Esophagus muscularis mucosa (tissue), 4 donors: ENCODE measurements at regions not wholly inside any gene's neighbourhood (a gene's known extent, or its start where the extent isn't known, plus 50 kb on each side); places are given as distances from the start of the nearest gene placed in this dataset.

Experiments used
- DNase-seq: peaks from one replicate; pipeline ENCODE4 v3.0.0-alpha.2; 2017; ENCODE audit errors: extremely low spot score
- H3K27ac ChIP-seq, 4 donors: fragments of 200-600 bp; sonication (generic); replicated peaks in 1 of 4; 1 replicate in 3 of 4; 2 replicates in 1 of 4; pipeline ENCODE4 v1.5.1; 2016 to 2019; ENCODE audit warnings: mild to moderate bottlenecking in 1 of 4
- H3K27me3 ChIP-seq, 4 donors: fragments of 200-600 bp; sonication (generic); one replicate each; pipeline versions ENCODE4 v1.5.1 to v1.6.0; 2016 to 2019
- H3K36me3 ChIP-seq, 4 donors: fragments of 200-600 bp; sonication (generic); one replicate each; pipeline ENCODE4 v1.5.1; 2016 to 2019
- H3K4me1 ChIP-seq, 4 donors: fragments of 200-600 bp; sonication (generic); one replicate each; pipeline ENCODE4 v1.5.1; 2016 to 2019
- H3K4me3 ChIP-seq, 4 donors: fragments of 200-600 bp; sonication (generic); 1 replicate in 2 of 4; 2 replicates in 2 of 4; pipeline ENCODE4 v1.5.1; 2016 to 2019; ENCODE audit warnings: mild to moderate bottlenecking in 4 of 4, moderate library complexity in 1 of 4
- H3K9me3 ChIP-seq, 4 donors: fragments of 200-600 bp; sonication (generic); 1 replicate in 3 of 4; 2 replicates in 1 of 4; pipeline ENCODE4 v1.5.1; 2016 to 2019
- CTCF ChIP-seq, 3 experiments: fragments of 200-600 bp in 2 of 3; fragments of 450-650 bp in 1 of 3; sonication (generic) in 2 of 3; IDR thresholded peaks; one replicate each; pipeline ENCODE4 v1.5.1; 2017 to 2019; ENCODE audit warnings: antibody characterized with exemption in 3 of 3, mild to moderate bottlenecking in 2 of 3, moderate library complexity in 1 of 3
- EP300 ChIP-seq: sonication (generic); formaldehyde crosslinking; IDR thresholded peaks from one replicate; pipeline ENCODE4 v1.6.1; 2017; ENCODE audit warnings: antibody characterized with exemption
- POLR2A ChIP-seq: fragments of 450-650 bp; IDR thresholded peaks from one replicate; pipeline ENCODE4 v1.6.1; 2017; ENCODE audit warnings: antibody characterized with exemption, moderate library complexity, mild to moderate bottlenecking, low read depth
- POLR2AphosphoS5 ChIP-seq, 2 donors: sonication (generic); formaldehyde crosslinking; IDR thresholded peaks; one replicate each; pipeline ENCODE4 v1.6.1; 2017; ENCODE audit warnings: antibody characterized with exemption in 2 of 2
- WGBS: methylation state at CpG from one replicate; pipeline ENCODE4 v1.1.5; 2018; 5-methylcytosine and 5-hydroxymethylcytosine counted together
- intact Hi-C: fragments of 100-400 bp; cut with DNase I; formaldehyde crosslinking; loops from one replicate; pipeline ENCODE4 v1.15.1; 2023

- Histone ChIP-seq H3K27me3 (peaks cover 0 to 44% (median 0%) of the 10 kb centered on the region in 4 donors), H3K9me3 (peaks cover 0 to 16% (median 10%) of the 10 kb centered on the region in 4 donors), H3K27ac (no peak overlapping the region), H3K4me1 (no peaks in the 10 kb centered on the region), H3K36me3 (no peaks in the 10 kb centered on the region), H3K4me3 (no peak overlapping the region)
- 92% methylated on average over 6 of the region's 8 CpGs for WGBS
- no peak for DNase-seq
- intact Hi-C loops, result no loop called here
- TF ChIP-seq POLR2AphosphoS5 (IDR thresholded peaks at IDR 0.05) (no peak), CTCF (IDR thresholded peaks at IDR 0.05) (no peak), POLR2A (no peak), EP300 (no peak)
Observed at GRCh38 chr22:48938741-48939140, 888.9 kb downstream of the BRD1 start.

DNA sequence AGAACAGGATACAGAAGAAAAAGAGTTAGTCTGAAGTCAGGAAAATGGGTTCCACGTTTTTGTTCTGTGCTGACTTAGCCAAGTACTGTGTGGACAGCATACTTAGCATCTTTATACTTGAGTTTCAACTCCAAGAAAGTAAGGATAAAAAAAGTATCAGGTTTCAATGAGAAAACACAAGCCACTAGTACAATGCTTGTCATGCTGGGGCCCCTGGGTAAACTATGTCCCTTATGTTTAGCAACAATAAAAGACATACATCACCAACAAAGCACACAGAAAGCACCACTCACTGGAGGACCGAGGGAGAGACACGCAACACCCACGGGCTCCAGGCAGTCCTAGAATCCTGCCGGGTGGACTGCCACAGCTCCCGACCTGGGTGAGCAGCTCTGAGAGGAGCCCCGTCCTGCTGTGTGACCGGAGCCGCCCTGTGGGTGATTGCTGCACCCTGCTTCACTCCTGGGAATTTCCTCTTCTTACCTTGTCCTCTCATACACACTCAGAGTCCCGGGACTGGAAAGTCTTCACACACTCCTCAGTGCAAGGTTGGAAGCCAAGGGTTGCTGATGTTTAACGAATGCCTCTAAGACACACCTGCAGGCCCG, 890.5 kb downstream of the BRD1 start:
- DNase-seq, result peak; percentile 75
- WGBS, result 69% methylated on average over 10 of the region's 12 CpGs
- Histone ChIP-seq H3K27ac (no peak overlapping the region), H3K36me3 (no peaks in the 10 kb centered on the region), H3K9me3 (peaks cover 0 to 16% (median 10%) of the 10 kb centered on the region in 4 donors), H3K4me1 (no peaks in the 10 kb centered on the region), H3K27me3 (peaks cover 0 to 44% (median 0%) of the 10 kb centered on the region in 4 donors), H3K4me3 (no peak overlapping the region)
- TF ChIP-seq EP300 (no peak), POLR2A (no peak), POLR2AphosphoS5 (IDR thresholded peaks at IDR 0.05) (no peak), CTCF (IDR thresholded peaks at IDR 0.05) (no peak)
- intact Hi-C loops, result no loop called here

DNA sequence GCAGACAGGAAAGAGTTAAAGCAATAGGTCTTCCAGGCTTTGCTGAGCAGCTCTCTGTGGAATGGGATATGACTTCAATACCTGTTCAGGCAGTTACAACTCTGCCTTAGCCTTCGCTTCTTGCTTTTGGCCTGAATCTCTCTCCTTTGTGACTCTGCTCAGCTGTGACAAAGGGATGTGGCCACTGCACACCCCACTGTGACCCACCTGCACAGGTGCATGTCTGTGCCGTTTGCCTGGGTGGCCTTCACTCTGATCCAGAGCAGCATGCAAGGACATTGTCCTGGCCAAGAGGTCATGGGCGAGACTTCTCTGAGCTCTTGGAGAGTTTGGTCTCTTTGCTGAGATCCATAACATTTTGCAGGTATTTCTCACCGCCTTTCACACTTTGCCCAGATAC, 891.3 kb downstream of the BRD1 start:
- no peaks in the 10 kb centered on the region for H3K36me3 ChIP-seq
- peaks cover 0 to 37% (median 0%) of the 10 kb centered on the region in 4 donors for H3K27me3 ChIP-seq
- no peak overlapping the region for H3K4me3 ChIP-seq
- H3K4me1 ChIP-seq, result no peaks in the 10 kb centered on the region
- 96% methylated on average over 4 of the region's 4 CpGs for WGBS
- intact Hi-C loops, result no loop called here
- H3K27ac ChIP-seq, result no peak overlapping the region
- H3K9me3 ChIP-seq, result peaks cover 0 to 16% (median 10%) of the 10 kb centered on the region in 4 donors
- no peak for DNase-seq
- no peak for TF ChIP-seq CTCF (IDR thresholded peaks at IDR 0.05)
- no peak for TF ChIP-seq POLR2AphosphoS5 (IDR thresholded peaks at IDR 0.05)
- TF ChIP-seq POLR2A, result no peak
- no peak for TF ChIP-seq EP300

GRCh38 chr22:48934446-48934845, 893.2 kb downstream of the BRD1 start:
- Histone ChIP-seq H3K36me3 (no peaks in the 10 kb centered on the region), H3K4me1 (no peaks in the 10 kb centered on the region), H3K9me3 (peaks cover 0 to 16% (median 10%) of the 10 kb centered on the region in 4 donors), H3K4me3 (no peak overlapping the region), H3K27me3 (peaks cover 0 to 25% (median 0%) of the 10 kb centered on the region in 4 donors), H3K27ac (no peak overlapping the region)
- DNase-seq, result no peak
- 75% methylated on average over 1 of the region's 1 CpG for whole genome bisulfite sequencing
- intact Hi-C loops, result no loop called here
- TF ChIP-seq POLR2AphosphoS5 (IDR thresholded peaks at IDR 0.05) (no peak), POLR2A (no peak), EP300 (no peak), CTCF (IDR thresholded peaks at IDR 0.05) (no peak)

DNA sequence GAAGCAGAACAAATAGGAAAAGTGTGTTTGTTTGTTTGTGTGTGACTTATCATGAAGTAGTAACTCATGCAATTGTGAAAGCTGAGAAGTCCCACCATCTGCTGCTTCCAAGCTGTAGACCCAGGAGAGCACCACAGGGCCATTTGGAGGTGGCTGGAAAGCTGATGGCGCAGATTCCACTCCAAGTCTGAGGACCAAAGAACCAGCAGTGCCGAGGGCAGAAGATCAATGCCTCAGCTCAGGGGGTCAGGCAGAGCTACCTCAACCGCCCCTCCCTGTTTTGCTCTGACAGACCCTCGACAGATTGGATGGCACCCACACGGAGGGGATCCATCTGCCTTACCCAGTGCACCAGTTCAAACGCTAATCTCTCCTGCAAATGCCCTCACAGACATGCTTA, 896.2 kb downstream of the BRD1 start:
- DNase-seq, result peak; percentile 66
- H3K9me3 ChIP-seq, result peaks cover 0 to 12% (median 10%) of the 10 kb centered on the region in 4 donors
- TF ChIP-seq CTCF (IDR thresholded peaks at IDR 0.05) (no peak), POLR2A (no peak), EP300 (no peak), POLR2AphosphoS5 (IDR thresholded peaks at IDR 0.05) (no peak)
- no peaks in the 10 kb centered on the region for H3K4me1 ChIP-seq
- no peaks in the 10 kb centered on the region for H3K36me3 ChIP-seq
- no peak overlapping the region for H3K27ac ChIP-seq
- intact Hi-C loops, result no loop called here
- WGBS, result 49% methylated on average over 5 of the region's 6 CpGs
- H3K4me3 ChIP-seq, result no peak overlapping the region
- H3K27me3 ChIP-seq, result peaks cover 0 to 19% (median 0%) of the 10 kb centered on the region in 4 donors
